ENCODE measurements at regions not wholly inside any gene's neighbourhood (a gene's known extent, or its start where the extent isn't known, plus 50 kb on each side); places are given as distances from the start of the nearest gene placed in this dataset.

GRCh38 chr2:184203661-184204060 is 394.7 kb upstream of the ZNF804A start:
- no peaks in the 10 kb centered on the region for H3K27me3 ChIP-seq
- no peak overlapping the region for H3K27ac ChIP-seq
- TF ChIP-seq POLR2A (IDR thresholded peaks at IDR 0.05) = no peak
- no peak for TF ChIP-seq CTCF (IDR thresholded peaks at IDR 0.05)
- TF ChIP-seq EP300 (IDR thresholded peaks at IDR 0.05) = no peak
- TF ChIP-seq POLR2AphosphoS5 (IDR thresholded peaks at IDR 0.05) = no peak
- ATAC-seq (ENCODE audit: low FRiP score in 2 of 2) (no peak), DNase-seq (no peak)
- H3K36me3 ChIP-seq = no peaks in the 10 kb centered on the region
- H3K9me3 ChIP-seq = no peaks in the 10 kb centered on the region
- 90 to 98% methylated on average over 1 of the region's 1 CpG for WGBS, 2 donors
- H3K4me1 ChIP-seq = no peaks in the 10 kb centered on the region
- no peak overlapping the region for H3K4me3 ChIP-seq

- H3K27me3 ChIP-seq = no peaks in the 10 kb centered on the region
- no peaks in the 10 kb centered on the region for H3K4me1 ChIP-seq
- ATAC-seq (ENCODE audit: low FRiP score in 2 of 2) (no peak), DNase-seq (no peak)
- H3K27ac ChIP-seq = no peak overlapping the region
- no peaks in the 10 kb centered on the region for H3K36me3 ChIP-seq
- H3K9me3 ChIP-seq = no peaks in the 10 kb centered on the region
- 53 to 56% methylated on average over 2 of the region's 2 CpGs for WGBS, 2 donors
- TF ChIP-seq POLR2A (IDR thresholded peaks at IDR 0.05) (no peak), POLR2AphosphoS5 (IDR thresholded peaks at IDR 0.05) (no peak), CTCF (IDR thresholded peaks at IDR 0.05) (no peak), EP300 (IDR thresholded peaks at IDR 0.05) (no peak)
- no peak overlapping the region for H3K4me3 ChIP-seq
Observed at GRCh38 chr2:184205048-184205596, 393.2 kb upstream of the ZNF804A start.

- Histone ChIP-seq H3K27me3 (no peaks in the 10 kb centered on the region), H3K9me3 (no peaks in the 10 kb centered on the region), H3K4me3 (no peak overlapping the region), H3K27ac (no peak overlapping the region), H3K4me1 (no peaks in the 10 kb centered on the region), H3K36me3 (no peaks in the 10 kb centered on the region)
- no peak for DNase-seq
- no peak for TF ChIP-seq CTCF (IDR thresholded peaks at IDR 0.05)
- TF ChIP-seq POLR2A (IDR thresholded peaks at IDR 0.05) = no peak
- no peak for TF ChIP-seq POLR2AphosphoS5 (IDR thresholded peaks at IDR 0.05)
- no peak for TF ChIP-seq EP300 (IDR thresholded peaks at IDR 0.05)
- WGBS, 2 donors = 77 to 78% methylated on average over 2 of the region's 2 CpGs
- no peak for ATAC-seq (ENCODE audit: low FRiP score in 2 of 2)
Observed at GRCh38 chr2:184206045-184206444, 392.3 kb upstream of the ZNF804A start.

- ATAC-seq (ENCODE audit: low FRiP score in 2 of 2) (no peak), DNase-seq (no peak)
- Histone ChIP-seq H3K9me3 (no peaks in the 10 kb centered on the region), H3K4me1 (no peaks in the 10 kb centered on the region), H3K27me3 (no peaks in the 10 kb centered on the region), H3K4me3 (no peak overlapping the region), H3K27ac (no peak overlapping the region), H3K36me3 (no peaks in the 10 kb centered on the region)
- TF ChIP-seq EP300 (IDR thresholded peaks at IDR 0.05) (no peak), CTCF (IDR thresholded peaks at IDR 0.05) (no peak), POLR2A (IDR thresholded peaks at IDR 0.05) (no peak), POLR2AphosphoS5 (IDR thresholded peaks at IDR 0.05) (no peak)
- 74 to 76% methylated on average over 3 of the region's 3 CpGs for WGBS, 2 donors
Observed at GRCh38 chr2:184210329-184210728, 388.0 kb upstream of the ZNF804A start.

- ATAC-seq (ENCODE audit: low FRiP score in 2 of 2) (no peak), DNase-seq (no peak)
- Histone ChIP-seq H3K4me3 (no peak overlapping the region), H3K27me3 (no peaks in the 10 kb centered on the region), H3K4me1 (no peaks in the 10 kb centered on the region), H3K27ac (no peak overlapping the region), H3K9me3 (no peaks in the 10 kb centered on the region), H3K36me3 (no peaks in the 10 kb centered on the region)
- WGBS, 2 donors = 88 to 96% methylated on average over 1 of the region's 1 CpG
- no peak for TF ChIP-seq CTCF (IDR thresholded peaks at IDR 0.05)
- no peak for TF ChIP-seq POLR2A (IDR thresholded peaks at IDR 0.05)
- no peak for TF ChIP-seq EP300 (IDR thresholded peaks at IDR 0.05)
- TF ChIP-seq POLR2AphosphoS5 (IDR thresholded peaks at IDR 0.05) = no peak
Observed at GRCh38 chr2:184215745-184216144, 382.6 kb upstream of the ZNF804A start.
